H7 (cell line): ENCODE measurements at regions not wholly inside any gene's neighbourhood (a gene's known extent, or its start where the extent isn't known, plus 50 kb on each side); places are given as distances from the start of the nearest gene placed in this dataset.

Source experiments
- DNase-seq: peaks from one replicate; pipeline ENCODE4 v3.0.0; 2012
- H3K27me3 ChIP-seq: 2 replicates; pipeline ENCODE4 v1.6.0; 2011; ENCODE audit warnings: mild to moderate bottlenecking, low read length; ENCODE audit not compliant: control insufficient read depth, insufficient read depth
- H3K36me3 ChIP-seq: replicated peaks from 2 replicates; pipeline ENCODE4 v1.5.1; 2011; ENCODE audit warnings: low read length; ENCODE audit not compliant: control insufficient read depth, insufficient read depth
- H3K4me3 ChIP-seq: 2 replicates; pipeline ENCODE4 v1.5.1; 2011; ENCODE audit warnings: low read depth, mild to moderate bottlenecking, control low read depth, low read length, moderate library complexity; ENCODE audit not compliant: insufficient read depth

DNA sequence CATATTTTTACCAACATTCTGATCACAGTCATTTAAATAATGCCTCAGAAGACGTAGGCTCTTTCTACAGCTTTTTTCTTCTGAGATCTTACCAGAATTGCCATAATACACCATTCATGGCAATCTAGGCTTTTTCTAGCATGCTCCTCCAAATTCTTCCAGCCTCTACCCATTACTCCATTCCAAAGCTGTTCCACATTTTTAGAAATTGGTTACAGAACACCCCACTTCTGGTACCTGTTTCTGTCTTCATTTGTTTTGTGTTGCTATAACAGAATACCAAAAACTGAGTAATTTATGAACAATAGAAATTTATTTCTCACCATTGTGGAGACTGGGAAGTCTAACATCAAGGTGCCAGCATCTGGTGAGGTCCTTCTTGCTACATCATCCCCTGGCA lies 385.4 kb downstream of the BRINP2 start:
- Histone ChIP-seq H3K27me3 (no peaks in the 10 kb centered on the region), H3K36me3 (no peaks in the 10 kb centered on the region), H3K4me3 (no peak overlapping the region)
- DNase-seq = no peak

GRCh38 chr1:177547200-177547599 lies 376.4 kb downstream of the BRINP2 start:
- no peak overlapping the region for H3K4me3 ChIP-seq
- H3K36me3 ChIP-seq = no peaks in the 10 kb centered on the region
- H3K27me3 ChIP-seq = no peaks in the 10 kb centered on the region
- no peak for DNase-seq

GRCh38 chr1:177546346-177546745 lies 375.6 kb downstream of the BRINP2 start:
- no peaks in the 10 kb centered on the region for H3K36me3 ChIP-seq
- DNase-seq = no peak

DNA sequence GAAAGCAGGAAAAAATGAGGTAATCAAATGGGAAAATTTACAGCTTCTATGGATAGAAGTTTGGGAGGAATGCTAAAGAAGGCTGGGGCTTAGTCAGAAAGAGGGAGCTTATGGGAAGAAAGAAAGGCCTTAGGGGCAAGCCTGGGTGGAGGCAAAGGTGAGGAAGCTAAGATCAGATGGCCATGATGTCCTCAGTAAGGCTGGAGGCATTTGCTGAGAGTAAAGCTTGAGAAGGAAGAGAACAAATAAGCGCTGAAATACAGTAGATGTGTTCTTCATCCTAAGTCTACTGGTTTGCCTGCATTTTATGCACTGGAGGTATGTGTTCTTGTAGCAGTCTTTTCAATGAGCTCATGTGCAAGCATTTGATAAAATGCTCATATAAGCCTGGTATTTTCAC lies 355.4 kb downstream of the BRINP2 start:
- Histone ChIP-seq H3K4me3 (no peak overlapping the region), H3K27me3 (no peaks in the 10 kb centered on the region), H3K36me3 (no peaks in the 10 kb centered on the region)
- DNase-seq = no peak

More at GRCh38 chr1:177546346-177546745, 375.6 kb downstream of the BRINP2 start:
- Histone ChIP-seq H3K27me3 (no peaks in the 10 kb centered on the region), H3K4me3 (no peak overlapping the region)

GRCh38 chr1:177525176-177525575 lies 354.4 kb downstream of the BRINP2 start:
- no peak for DNase-seq
- Histone ChIP-seq H3K27me3 (no peaks in the 10 kb centered on the region), H3K36me3 (no peaks in the 10 kb centered on the region), H3K4me3 (no peak overlapping the region)

- Histone ChIP-seq H3K4me3 (no peak overlapping the region), H3K27me3 (no peaks in the 10 kb centered on the region), H3K36me3 (no peaks in the 10 kb centered on the region)
- DNase-seq = no peak
These were observed 346.8 kb downstream of the BRINP2 start for GRCh38 chr1:177517546-177517945.

GRCh38 chr1:177514207-177514606 lies 343.4 kb downstream of the BRINP2 start:
- no peak for DNase-seq
- H3K4me3 ChIP-seq = no peak overlapping the region
- no peaks in the 10 kb centered on the region for H3K36me3 ChIP-seq
- H3K27me3 ChIP-seq = no peaks in the 10 kb centered on the region

DNA sequence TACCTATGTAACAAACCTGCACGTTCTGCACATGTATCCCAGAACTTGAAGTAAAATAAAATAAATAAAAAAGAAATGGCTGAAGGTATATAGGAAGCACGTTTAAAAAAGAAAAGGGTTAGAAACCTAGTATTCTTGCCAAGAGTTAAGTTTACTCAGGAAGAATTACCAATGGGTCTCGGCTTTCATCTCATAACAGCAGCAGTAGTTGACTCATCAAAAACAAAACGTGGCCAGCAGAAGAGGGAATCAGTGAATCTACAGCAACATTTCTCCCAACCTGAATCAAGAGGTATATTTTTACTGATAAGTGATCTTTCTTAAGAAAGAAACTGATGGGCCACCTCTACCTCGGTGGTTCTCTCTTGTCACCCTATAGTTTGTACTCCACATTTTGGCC lies 340.3 kb downstream of the BRINP2 start:
- Histone ChIP-seq H3K4me3 (no peak overlapping the region), H3K27me3 (no peaks in the 10 kb centered on the region), H3K36me3 (no peaks in the 10 kb centered on the region)
- no peak for DNase-seq

- H3K36me3 ChIP-seq = no peaks in the 10 kb centered on the region
- no peaks in the 10 kb centered on the region for H3K27me3 ChIP-seq
- no peak for DNase-seq
- H3K4me3 ChIP-seq = no peak overlapping the region
These were observed 335.3 kb downstream of the BRINP2 start for GRCh38 chr1:177505905-177506590.

- DNase-seq = no peak
- H3K36me3 ChIP-seq = no peaks in the 10 kb centered on the region
These were observed 325.1 kb downstream of the BRINP2 start for GRCh38 chr1:177495878-177496277.

GRCh38 chr1:177490786-177491185 lies 320.0 kb downstream of the BRINP2 start:
- no peak for DNase-seq
- Histone ChIP-seq H3K36me3 (no peaks in the 10 kb centered on the region), H3K4me3 (no peak overlapping the region), H3K27me3 (no peaks in the 10 kb centered on the region)

More at GRCh38 chr1:177495878-177496277, 325.1 kb downstream of the BRINP2 start:
- H3K4me3 ChIP-seq = no peak overlapping the region
- H3K27me3 ChIP-seq = no peaks in the 10 kb centered on the region

DNA sequence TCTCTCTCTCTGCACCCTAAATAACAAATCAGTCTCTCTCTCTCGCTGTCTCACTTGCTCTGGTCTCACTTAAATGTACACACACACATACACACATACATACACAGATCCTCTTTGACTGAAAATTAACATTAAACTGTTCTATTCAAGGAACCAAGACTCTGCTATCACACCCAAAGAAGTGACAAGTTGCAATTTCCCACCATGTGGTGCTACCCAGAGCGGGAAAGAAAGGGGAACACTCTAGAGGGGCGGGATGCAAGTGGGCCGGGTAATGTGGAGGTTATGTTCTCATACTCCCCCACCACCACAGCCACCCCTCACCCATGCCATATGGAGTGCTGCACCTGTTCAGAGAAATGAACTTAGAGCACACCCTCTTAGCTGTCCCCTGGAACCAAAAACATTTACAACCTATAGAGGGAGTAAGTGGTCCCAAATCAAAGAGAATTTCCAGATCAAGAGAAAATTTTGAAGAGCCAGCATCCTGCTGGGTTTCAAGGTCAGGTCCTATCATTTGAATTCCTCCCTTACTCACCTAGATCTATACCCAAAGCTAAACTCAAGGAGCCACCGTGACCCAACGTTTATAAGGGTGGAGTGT lies 319.4 kb downstream of the BRINP2 start:
- Histone ChIP-seq H3K36me3 (no peaks in the 10 kb centered on the region), H3K4me3 (no peak overlapping the region), H3K27me3 (no peaks in the 10 kb centered on the region)
- peak; percentile 2 for DNase-seq

DNA sequence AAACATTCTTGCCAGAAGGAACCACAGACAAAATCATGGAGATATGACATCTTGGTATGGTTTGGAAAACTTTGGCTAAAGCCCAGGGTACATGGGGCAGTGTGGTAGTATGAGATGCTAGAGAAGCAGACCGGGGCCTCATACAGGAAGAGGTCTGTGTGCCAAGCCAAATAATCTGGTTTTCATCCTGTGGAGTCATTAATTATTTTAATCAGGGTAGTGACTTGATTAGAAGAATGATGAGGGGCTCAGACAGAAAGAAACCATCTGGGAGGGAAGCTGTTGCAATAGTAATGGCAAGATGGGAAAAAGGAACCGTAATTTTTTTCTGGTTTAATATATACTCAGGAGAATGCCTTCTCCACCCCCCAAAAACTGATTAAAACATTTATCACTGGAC lies 318.0 kb downstream of the BRINP2 start:
- no peak for DNase-seq
- Histone ChIP-seq H3K36me3 (no peaks in the 10 kb centered on the region), H3K27me3 (no peaks in the 10 kb centered on the region), H3K4me3 (no peak overlapping the region)

- no peaks in the 10 kb centered on the region for H3K27me3 ChIP-seq
- DNase-seq = peak; percentile 19
- H3K36me3 ChIP-seq = no peaks in the 10 kb centered on the region
- no peak overlapping the region for H3K4me3 ChIP-seq
These were observed 316.7 kb downstream of the BRINP2 start for GRCh38 chr1:177487481-177487880.

GRCh38 chr1:177480741-177481305 lies 310.1 kb downstream of the BRINP2 start:
- no peaks in the 10 kb centered on the region for H3K36me3 ChIP-seq
- no peak overlapping the region for H3K4me3 ChIP-seq
- DNase-seq = no peak
- no peaks in the 10 kb centered on the region for H3K27me3 ChIP-seq
